Central memory CD8-positive, alpha-beta T cell (primary cell): ENCODE measurements at regions not wholly inside any gene's neighbourhood (a gene's known extent, or its start where the extent isn't known, plus 50 kb on each side); places are given as distances from the start of the nearest gene placed in this dataset.
"Not testable (repeated sequence)": the region's sequence is repeated elsewhere in the genome, so short reads cannot be mapped to it uniquely, and the experiment has no call there.

Source experiments
- ATAC-seq: fragments of 150-1000 bp; cut with Tn5 transposase; replicated peaks from 2 replicates; pipeline ENCODE4 v1.10.0; 2022; ENCODE audit warnings: mild to moderate bottlenecking, moderate FRiP score, moderate number of reproducible peaks; ENCODE audit not compliant: poor library complexity, severe bottlenecking; ENCODE audit errors: extremely low read depth
- DNase-seq, 2 donors: peaks; one replicate each; pipeline ENCODE4 v3.0.0; 2021; ENCODE audit warnings: low spot score in 2 of 2
- H3K27ac Mint-ChIP-seq: one replicate; pipeline ENCODE4 v1.8.0; 2022; ENCODE audit warnings: low read depth, mild to moderate bottlenecking, moderate library complexity, mixed read lengths
- H3K27me3 Mint-ChIP-seq: one replicate; pipeline ENCODE4 v1.8.0; 2022; ENCODE audit warnings: mixed read lengths
- H3K36me3 Mint-ChIP-seq: one replicate; pipeline ENCODE4 v1.8.0; 2022; ENCODE audit warnings: mild to moderate bottlenecking, moderate library complexity, mixed read lengths; ENCODE audit not compliant: insufficient read depth
- H3K4me1 Mint-ChIP-seq: one replicate; pipeline ENCODE4 v1.8.0; 2022; ENCODE audit warnings: mixed read lengths
- H3K4me3 Mint-ChIP-seq: one replicate; pipeline ENCODE4 v1.8.0; 2022; ENCODE audit warnings: mild to moderate bottlenecking, moderate library complexity, mixed read lengths
- H3K9me3 Mint-ChIP-seq: one replicate; pipeline ENCODE4 v1.8.0; 2022; ENCODE audit warnings: mixed read lengths

DNA sequence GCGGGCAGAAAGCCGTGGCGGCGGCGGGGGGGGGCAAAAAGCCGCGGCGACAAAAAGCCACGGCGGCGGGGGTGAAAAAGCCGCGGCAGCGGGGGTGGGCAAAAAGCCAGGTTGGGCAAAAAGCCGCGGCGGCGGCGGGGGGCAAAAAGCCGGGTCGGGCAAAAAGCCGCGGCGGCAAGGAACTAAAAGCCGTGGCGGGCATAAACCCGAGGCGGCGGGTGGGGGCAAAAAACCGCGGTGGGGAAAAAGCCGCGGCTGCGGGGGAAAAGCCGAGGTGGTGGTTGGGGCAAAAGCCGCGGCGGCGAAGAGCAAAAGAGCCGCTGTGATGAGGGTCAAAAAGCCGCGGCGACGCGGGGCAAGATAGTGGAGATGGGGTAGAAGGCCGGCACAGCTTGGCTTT is 1834.2 kb downstream of the FOXD4L5 start:
- ATAC-seq, H3K4me3 Mint-ChIP-seq, H3K27me3 Mint-ChIP-seq, H3K27ac Mint-ChIP-seq, H3K36me3 Mint-ChIP-seq, H3K9me3 Mint-ChIP-seq, DNase-seq, H3K4me1 Mint-ChIP-seq: not testable (repeated sequence)

DNA sequence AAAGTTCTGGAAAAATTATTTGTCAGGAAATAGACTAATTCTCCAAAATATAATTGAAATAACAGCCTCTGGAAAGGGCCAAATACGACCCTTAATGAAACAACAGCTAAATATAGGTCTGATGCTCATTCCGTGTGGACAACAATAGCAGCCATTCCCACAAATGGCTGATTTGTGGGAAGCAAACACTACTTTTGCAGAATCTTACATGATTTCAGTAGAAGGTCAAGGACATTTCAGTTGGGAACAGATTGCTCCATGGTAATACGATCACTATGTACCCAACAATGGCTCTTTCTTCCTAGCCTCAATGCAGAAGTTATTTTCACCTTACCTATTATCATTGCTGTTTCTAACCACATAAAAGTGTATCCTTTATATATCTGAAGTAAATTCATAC is 1859.9 kb downstream of the FOXD4L5 start:
- H3K27ac Mint-ChIP-seq, H3K36me3 Mint-ChIP-seq, DNase-seq, H3K9me3 Mint-ChIP-seq, H3K4me1 Mint-ChIP-seq, H3K27me3 Mint-ChIP-seq, ATAC-seq, H3K4me3 Mint-ChIP-seq: not testable (repeated sequence)

DNA sequence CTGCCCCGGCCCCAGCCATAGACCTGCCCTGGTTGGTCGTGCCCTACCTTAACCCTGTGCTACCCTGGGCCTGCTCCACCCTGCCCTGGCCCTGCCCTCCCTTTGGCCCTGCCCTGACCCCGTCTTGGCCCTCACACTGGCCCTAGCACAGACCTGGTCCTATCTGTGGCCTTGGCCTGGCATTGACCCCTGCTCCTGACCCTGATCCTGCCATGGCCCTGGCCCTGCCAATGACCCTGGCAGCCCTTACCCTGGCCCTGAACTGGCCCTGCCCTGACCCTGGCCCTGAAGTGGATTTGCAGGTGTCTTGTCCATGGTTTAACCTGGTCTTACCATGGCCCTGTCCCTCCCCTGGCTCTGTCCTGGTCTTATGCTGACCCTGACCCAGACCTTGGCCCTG is 1894.1 kb downstream of the FOXD4L5 start:
- H3K27ac Mint-ChIP-seq, H3K4me3 Mint-ChIP-seq, ATAC-seq: not testable (repeated sequence)

GRCh38 chr9:63385479-63385878 is 1899.5 kb downstream of the FOXD4L5 start:
- not testable (repeated sequence) for H3K9me3 Mint-ChIP-seq, H3K36me3 Mint-ChIP-seq, H3K4me1 Mint-ChIP-seq, DNase-seq, H3K4me3 Mint-ChIP-seq, H3K27ac Mint-ChIP-seq, H3K27me3 Mint-ChIP-seq, ATAC-seq

More for the DNA sequence above, 1894.1 kb downstream of the FOXD4L5 start:
- H3K4me1 Mint-ChIP-seq, H3K9me3 Mint-ChIP-seq, H3K36me3 Mint-ChIP-seq, DNase-seq, H3K27me3 Mint-ChIP-seq: not testable (repeated sequence)

GRCh38 chr9:63379864-63380263 is 1905.1 kb downstream of the FOXD4L5 start:
- not testable (repeated sequence) for H3K4me1 Mint-ChIP-seq, H3K36me3 Mint-ChIP-seq, H3K9me3 Mint-ChIP-seq, H3K4me3 Mint-ChIP-seq, H3K27me3 Mint-ChIP-seq, DNase-seq, ATAC-seq
- peak overlapping the region; percentile 59 for H3K27ac Mint-ChIP-seq

GRCh38 chr9:63354219-63354618 is 1930.8 kb downstream of the FOXD4L5 start:
- H3K4me3 Mint-ChIP-seq, H3K4me1 Mint-ChIP-seq, DNase-seq, ATAC-seq, H3K27ac Mint-ChIP-seq, H3K27me3 Mint-ChIP-seq, H3K36me3 Mint-ChIP-seq, H3K9me3 Mint-ChIP-seq: not testable (repeated sequence)

DNA sequence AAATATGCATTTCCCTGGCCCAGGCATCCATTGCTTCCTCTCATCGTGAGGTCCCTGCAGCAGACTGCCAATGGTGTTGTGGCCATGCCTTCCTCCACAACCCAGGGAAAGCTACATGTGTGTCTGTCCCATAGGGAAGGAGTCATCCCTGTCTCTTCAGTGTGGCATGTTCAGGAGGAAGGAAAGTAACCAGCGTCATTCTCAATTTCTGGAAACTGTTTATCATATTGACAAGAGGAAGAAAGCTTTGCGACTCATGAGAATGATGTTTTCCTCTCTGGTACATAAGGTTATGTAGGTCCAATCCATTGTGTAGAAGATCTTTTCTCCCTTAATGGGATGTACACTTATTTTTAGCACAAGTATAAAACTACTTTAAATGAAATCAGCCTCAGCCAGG is 1937.7 kb downstream of the FOXD4L5 start:
- H3K4me3 Mint-ChIP-seq, ATAC-seq, H3K9me3 Mint-ChIP-seq, DNase-seq, H3K27ac Mint-ChIP-seq, H3K4me1 Mint-ChIP-seq, H3K27me3 Mint-ChIP-seq, H3K36me3 Mint-ChIP-seq: not testable (repeated sequence)

DNA sequence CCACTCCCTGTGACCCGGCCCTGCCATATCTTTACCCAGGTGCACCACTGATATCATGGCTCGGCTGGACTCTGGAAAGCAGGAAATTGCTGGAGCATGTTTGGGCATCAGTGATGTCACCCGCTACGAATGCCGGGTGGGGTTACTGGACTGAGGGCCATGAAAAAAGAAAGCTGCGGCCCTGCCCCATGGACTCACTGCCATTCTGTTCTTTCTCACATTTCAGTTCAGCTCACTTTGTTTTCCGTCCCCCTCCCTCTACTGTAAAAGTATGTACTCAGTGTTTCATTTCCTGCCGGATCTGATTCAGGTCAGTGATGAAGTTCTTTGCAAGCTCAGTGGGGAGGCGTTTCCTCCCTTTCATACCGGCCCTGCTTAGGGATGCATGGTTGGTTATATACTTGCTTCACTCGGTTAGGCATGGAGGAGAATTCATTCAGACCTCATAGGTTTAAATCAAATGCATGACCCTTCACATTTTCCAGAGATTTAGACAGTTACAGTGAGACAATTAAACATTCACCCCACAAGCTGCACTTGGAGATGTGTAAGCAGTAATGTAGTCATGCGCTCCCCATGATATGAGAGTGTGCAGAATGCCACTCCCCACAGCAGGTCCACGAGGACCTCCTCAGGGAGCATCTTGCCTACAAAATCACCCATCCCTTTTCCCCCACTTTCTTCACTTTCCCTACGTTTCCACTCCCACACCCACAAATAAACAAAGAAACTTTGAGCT is 1938.5 kb downstream of the FOXD4L5 start:
- not testable (repeated sequence) for H3K36me3 Mint-ChIP-seq, H3K4me1 Mint-ChIP-seq, H3K9me3 Mint-ChIP-seq, H3K4me3 Mint-ChIP-seq, ATAC-seq, DNase-seq, H3K27ac Mint-ChIP-seq, H3K27me3 Mint-ChIP-seq

GRCh38 chr9:63344408-63344807 is 1940.6 kb downstream of the FOXD4L5 start:
- not testable (repeated sequence) for DNase-seq, H3K36me3 Mint-ChIP-seq, H3K4me1 Mint-ChIP-seq, H3K4me3 Mint-ChIP-seq, ATAC-seq, H3K27ac Mint-ChIP-seq, H3K9me3 Mint-ChIP-seq, H3K27me3 Mint-ChIP-seq

- not testable (repeated sequence) for ATAC-seq, H3K27me3 Mint-ChIP-seq
These were observed 1942.5 kb downstream of the FOXD4L5 start for GRCh38 chr9:63342528-63342927.

GRCh38 chr9:63337899-63338604 is 1947.0 kb downstream of the FOXD4L5 start:
- H3K27ac Mint-ChIP-seq, H3K27me3 Mint-ChIP-seq, H3K4me1 Mint-ChIP-seq, H3K36me3 Mint-ChIP-seq, H3K4me3 Mint-ChIP-seq, H3K9me3 Mint-ChIP-seq, ATAC-seq, DNase-seq: not testable (repeated sequence)

More at GRCh38 chr9:63342528-63342927, 1942.5 kb downstream of the FOXD4L5 start:
- not testable (repeated sequence) for DNase-seq, H3K4me3 Mint-ChIP-seq, H3K36me3 Mint-ChIP-seq, H3K9me3 Mint-ChIP-seq, H3K27ac Mint-ChIP-seq
- peaks cover 12% of the 10 kb centered on the region for H3K4me1 Mint-ChIP-seq

- not testable (repeated sequence) for H3K36me3 Mint-ChIP-seq, DNase-seq, H3K27ac Mint-ChIP-seq, H3K9me3 Mint-ChIP-seq, H3K4me3 Mint-ChIP-seq, ATAC-seq, H3K4me1 Mint-ChIP-seq, H3K27me3 Mint-ChIP-seq
These were observed 1949.7 kb downstream of the FOXD4L5 start for GRCh38 chr9:63335286-63335685.

- not testable (repeated sequence) for H3K4me3 Mint-ChIP-seq, H3K9me3 Mint-ChIP-seq, H3K4me1 Mint-ChIP-seq, H3K27ac Mint-ChIP-seq, DNase-seq, H3K27me3 Mint-ChIP-seq, ATAC-seq, H3K36me3 Mint-ChIP-seq
These were observed 1950.8 kb downstream of the FOXD4L5 start for GRCh38 chr9:63334187-63334586.
